Astrocyte of the spinal cord (primary cell): ENCODE measurements at regions not wholly inside any gene's neighbourhood (a gene's known extent, or its start where the extent isn't known, plus 50 kb on each side); places are given as distances from the start of the nearest gene placed in this dataset.

Experiments used
- DNase-seq: peaks from one replicate; pipeline ENCODE4 v3.0.0; 2011; ENCODE audit warnings: low read depth, low spot score
- H3K4me3 ChIP-seq: 2 replicates; pipeline ENCODE4 v1.5.1; 2011; ENCODE audit warnings: low read depth, mild to moderate bottlenecking, low read length, moderate library complexity
- CTCF ChIP-seq: IDR thresholded peaks from 2 replicates; pipeline ENCODE4 v1.5.1; 2012; ENCODE audit warnings: low read depth, mild to moderate bottlenecking, low read length, inconsistent platforms
- in situ Hi-C: cut with HindIII; loops from 2 replicates; pipeline ENCODE4 v1.10.0; 2017; ENCODE audit warnings: low sequenced_read_pairs

DNA sequence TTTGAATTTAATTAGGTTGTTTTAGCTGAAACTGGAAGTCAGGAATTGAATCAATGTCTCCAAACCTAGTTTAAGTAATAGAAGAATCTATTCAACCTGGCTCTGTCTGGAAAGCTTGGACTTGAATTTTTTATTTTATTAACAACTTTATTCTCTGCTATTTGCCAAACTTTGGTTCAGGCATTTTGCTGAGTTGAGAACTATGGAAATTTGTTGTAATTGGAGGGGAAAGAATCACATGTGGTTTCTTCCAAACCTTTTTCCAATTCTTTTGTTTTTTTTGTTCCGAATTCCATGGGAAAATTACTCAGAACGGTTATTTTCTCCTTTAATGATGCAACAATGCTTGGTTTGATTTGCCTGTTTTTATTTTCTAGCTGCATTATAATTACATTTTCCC, 98.2 kb upstream of the RPS23 start:
- in situ Hi-C loops = no loop called here
- H3K4me3 ChIP-seq = no peak overlapping the region
- DNase-seq = no peak
- TF ChIP-seq CTCF = no peak

- H3K4me3 ChIP-seq = no peak overlapping the region
- peak; percentile 26 for DNase-seq
- in situ Hi-C loops = no loop called here
- TF ChIP-seq CTCF = no peak
Observed at GRCh38 chr5:82375488-82376244, 97.5 kb upstream of the RPS23 start.

DNA sequence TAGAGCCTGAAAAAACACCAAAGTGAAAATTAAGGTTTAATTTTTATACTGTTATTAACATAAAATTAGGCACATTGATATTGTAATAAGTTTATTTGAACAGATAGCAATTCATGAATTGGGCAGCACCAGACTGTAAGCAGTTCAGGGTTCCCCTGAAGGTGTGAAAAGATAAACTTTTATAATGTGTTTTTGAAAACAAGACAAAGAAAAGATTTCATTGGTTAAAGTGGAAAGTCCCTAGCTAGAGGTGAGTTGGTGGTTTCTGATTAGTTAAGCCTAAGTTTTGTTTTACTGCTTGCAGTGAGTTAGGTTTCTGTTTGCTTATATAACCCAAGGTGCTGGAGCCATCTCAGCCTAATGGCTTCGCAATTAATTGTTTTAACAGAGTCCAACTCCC, 96.5 kb upstream of the RPS23 start:
- DNase-seq = no peak
- H3K4me3 ChIP-seq = no peak overlapping the region
- no peak for TF ChIP-seq CTCF
- in situ Hi-C loops = no loop called here

GRCh38 chr5:82367930-82368329, 89.8 kb upstream of the RPS23 start:
- no peak overlapping the region for H3K4me3 ChIP-seq
- in situ Hi-C loops = no loop called here
- TF ChIP-seq CTCF = no peak
- no peak for DNase-seq

DNA sequence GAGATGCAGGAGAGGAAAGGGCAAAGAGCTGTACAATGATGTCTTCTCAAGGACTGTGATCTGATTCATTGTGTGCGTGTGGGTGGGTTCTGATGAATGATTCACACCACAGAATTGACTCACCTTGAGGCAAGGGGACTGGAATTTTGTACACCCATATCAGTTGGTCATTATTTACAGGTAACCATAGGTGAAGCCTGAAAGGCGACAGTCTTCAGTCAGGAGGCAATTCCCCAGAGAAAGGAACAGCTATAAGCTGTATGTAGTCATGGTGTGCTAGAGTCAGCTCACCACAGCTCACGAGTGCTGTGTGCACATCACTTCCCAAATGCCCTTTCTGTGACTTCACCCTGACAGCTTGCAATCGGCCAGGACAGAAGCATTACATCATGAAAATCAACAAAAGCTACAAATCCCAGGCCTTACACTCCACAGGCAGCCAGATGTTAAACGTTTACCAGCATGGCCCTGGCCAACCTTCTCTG, 87.6 kb upstream of the RPS23 start:
- in situ Hi-C loops = no loop called here
- no peak for TF ChIP-seq CTCF
- no peak overlapping the region for H3K4me3 ChIP-seq
- peak; percentile 56 for DNase-seq

DNA sequence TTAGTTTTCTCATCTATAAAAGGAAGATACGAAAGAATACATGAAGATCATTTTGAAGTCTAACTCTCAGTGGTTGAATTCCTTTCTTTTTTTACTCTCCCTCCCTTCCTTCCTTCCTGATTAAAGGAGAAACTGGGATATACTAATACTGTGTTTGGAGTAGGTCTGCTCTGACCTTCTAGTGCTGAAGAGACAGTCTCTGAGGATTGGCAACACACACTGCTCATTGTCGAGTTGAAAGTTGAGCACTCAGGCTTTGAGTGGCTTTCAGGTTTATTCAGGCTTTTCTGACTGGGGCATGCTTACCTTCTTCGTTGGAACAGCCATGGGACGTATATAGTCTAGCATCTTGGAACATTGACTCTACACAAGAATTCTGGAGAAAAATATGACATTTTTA, 86.9 kb upstream of the RPS23 start:
- no peak overlapping the region for H3K4me3 ChIP-seq
- TF ChIP-seq CTCF = no peak
- no peak for DNase-seq
- in situ Hi-C loops = no loop called here
